Prostate gland (tissue), 2 donors: ENCODE measurements at regions not wholly inside any gene's neighbourhood (a gene's known extent, or its start where the extent isn't known, plus 50 kb on each side); places are given as distances from the start of the nearest gene placed in this dataset.

Experiments
- DNase-seq: peaks from one replicate; pipeline ENCODE4 v3.0.0-alpha.2; 2019; ENCODE audit warnings: low spot score
- H3K27ac ChIP-seq, 2 donors: fragments of 200-600 bp; sonication (generic); 2 replicates each; pipeline ENCODE4 v1.5.1; 2017 to 2019
- H3K27me3 ChIP-seq: fragments of 200-600 bp; sonication (generic); replicated peaks from 2 replicates; pipeline ENCODE4 v1.5.1; 2019; ENCODE audit not compliant: insufficient read depth
- H3K36me3 ChIP-seq, 2 donors: fragments of 200-600 bp; sonication (generic); 1 replicate in 1 of 2; 2 replicates in 1 of 2; pipeline versions ENCODE4 v1.5.1 to v1.8.1; 2017 to 2019
- H3K4me1 ChIP-seq: fragments of 200-600 bp; sonication (generic); replicated peaks from 2 replicates; pipeline ENCODE4 v1.5.1; 2019
- H3K4me3 ChIP-seq, 2 donors: fragments of 200-600 bp; sonication (generic); 2 replicates each; pipeline ENCODE4 v1.5.1; 2017 to 2019
- H3K9me3 ChIP-seq: fragments of 200-600 bp; sonication (generic); 2 replicates; pipeline ENCODE4 v1.5.1; 2017
- POLR2A ChIP-seq: fragments of 450-650 bp; IDR thresholded peaks from one replicate; pipeline ENCODE4 v1.6.1; 2016; ENCODE audit warnings: antibody characterized with exemption, mild to moderate bottlenecking
- POLR2AphosphoS5 ChIP-seq: sonication (generic); formaldehyde crosslinking; IDR thresholded peaks from one replicate; pipeline ENCODE4 v1.6.1; 2017; ENCODE audit warnings: antibody characterized with exemption
- WGBS: methylation state at CpG from one replicate; pipeline ENCODE4 v1.1.5; 2018; 5-methylcytosine and 5-hydroxymethylcytosine counted together
- intact Hi-C: fragments of 100-400 bp; cut with DNase I; formaldehyde crosslinking; loops from one replicate; pipeline ENCODE4 v1.14.2; 2022
- TF ChIP-seq, protein P1 (sequence below), 4 experiments: fragments of 200-600 bp in 2 of 4; fragments of 450-650 bp in 2 of 4; sonication (generic) in 2 of 4; IDR thresholded peaks; 1 replicate in 3 of 4; 2 replicates in 1 of 4; pipeline ENCODE4 v1.5.1; 2016 to 2019; ENCODE audit warnings: antibody characterized with exemption in 4 of 4, mild to moderate bottlenecking in 2 of 4, moderate library complexity in 2 of 4

DNA sequence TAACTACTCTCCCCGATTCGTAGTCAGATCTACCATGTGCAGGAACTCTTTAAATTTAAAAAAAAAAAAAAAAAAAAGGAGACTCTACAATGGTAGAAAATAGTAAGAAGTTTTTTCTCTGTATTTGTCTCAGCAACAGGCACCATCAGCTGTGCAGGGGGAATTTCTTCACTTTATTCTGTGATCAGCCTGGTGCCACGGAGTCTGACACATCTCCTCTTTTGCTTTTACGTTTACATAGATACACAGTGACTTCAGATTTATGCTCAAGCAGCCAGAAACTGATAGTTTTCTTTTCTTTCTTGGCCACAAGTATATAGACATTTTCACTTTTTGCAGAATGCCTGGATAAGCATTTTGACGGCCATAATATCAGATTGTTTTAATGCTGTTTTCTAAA is 190.6 kb upstream of the AKR1E2 start:
- Histone ChIP-seq H3K27ac (no peak overlapping the region), H3K4me1 (no peaks in the 10 kb centered on the region), H3K36me3 (no peaks in the 10 kb centered on the region), H3K9me3 (no peaks in the 10 kb centered on the region), H3K27me3 (no peaks in the 10 kb centered on the region), H3K4me3 (no peak overlapping the region)
- 54% methylated on average over 5 of the region's 5 CpGs for WGBS
- TF ChIP-seq, protein P1, sequence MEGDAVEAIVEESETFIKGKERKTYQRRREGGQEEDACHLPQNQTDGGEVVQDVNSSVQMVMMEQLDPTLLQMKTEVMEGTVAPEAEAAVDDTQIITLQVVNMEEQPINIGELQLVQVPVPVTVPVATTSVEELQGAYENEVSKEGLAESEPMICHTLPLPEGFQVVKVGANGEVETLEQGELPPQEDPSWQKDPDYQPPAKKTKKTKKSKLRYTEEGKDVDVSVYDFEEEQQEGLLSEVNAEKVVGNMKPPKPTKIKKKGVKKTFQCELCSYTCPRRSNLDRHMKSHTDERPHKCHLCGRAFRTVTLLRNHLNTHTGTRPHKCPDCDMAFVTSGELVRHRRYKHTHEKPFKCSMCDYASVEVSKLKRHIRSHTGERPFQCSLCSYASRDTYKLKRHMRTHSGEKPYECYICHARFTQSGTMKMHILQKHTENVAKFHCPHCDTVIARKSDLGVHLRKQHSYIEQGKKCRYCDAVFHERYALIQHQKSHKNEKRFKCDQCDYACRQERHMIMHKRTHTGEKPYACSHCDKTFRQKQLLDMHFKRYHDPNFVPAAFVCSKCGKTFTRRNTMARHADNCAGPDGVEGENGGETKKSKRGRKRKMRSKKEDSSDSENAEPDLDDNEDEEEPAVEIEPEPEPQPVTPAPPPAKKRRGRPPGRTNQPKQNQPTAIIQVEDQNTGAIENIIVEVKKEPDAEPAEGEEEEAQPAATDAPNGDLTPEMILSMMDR (IDR thresholded peaks at IDR 0.05) = no peak
- TF ChIP-seq POLR2A = no peak
- no peak for TF ChIP-seq POLR2AphosphoS5
- intact Hi-C loops = no loop called here
- no peak for DNase-seq

DNA sequence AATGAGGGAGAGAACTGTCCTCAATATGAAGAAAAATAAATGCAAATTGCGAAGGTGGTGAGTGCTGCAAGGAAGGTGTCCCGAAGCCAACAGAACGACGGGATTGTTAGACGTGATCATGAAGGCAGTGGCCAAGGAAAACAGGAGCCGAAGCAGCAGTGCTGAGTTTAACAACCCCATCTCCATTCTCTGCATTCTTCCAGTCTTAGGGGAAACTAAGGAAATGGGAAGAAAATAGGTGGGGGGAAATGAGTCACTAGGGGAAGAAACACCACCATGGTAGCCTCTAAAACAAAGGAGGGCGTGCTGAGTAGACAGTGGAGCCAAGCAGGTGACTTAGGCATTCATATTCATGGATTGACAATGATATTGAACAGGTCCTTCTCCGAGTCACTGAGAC is 192.2 kb upstream of the AKR1E2 start:
- no peaks in the 10 kb centered on the region for H3K36me3 ChIP-seq
- no peak overlapping the region for H3K4me3 ChIP-seq
- no peak for DNase-seq
- H3K9me3 ChIP-seq = no peaks in the 10 kb centered on the region
- no peaks in the 10 kb centered on the region for H3K27me3 ChIP-seq
- H3K4me1 ChIP-seq = no peaks in the 10 kb centered on the region
- no peak for TF ChIP-seq POLR2A
- TF ChIP-seq, protein P1 (IDR thresholded peaks at IDR 0.05) = no peak
- no peak for TF ChIP-seq POLR2AphosphoS5
- WGBS = 92% methylated on average over 8 of the region's 8 CpGs
- no peak overlapping the region for H3K27ac ChIP-seq
- intact Hi-C loops = no loop called here

DNA sequence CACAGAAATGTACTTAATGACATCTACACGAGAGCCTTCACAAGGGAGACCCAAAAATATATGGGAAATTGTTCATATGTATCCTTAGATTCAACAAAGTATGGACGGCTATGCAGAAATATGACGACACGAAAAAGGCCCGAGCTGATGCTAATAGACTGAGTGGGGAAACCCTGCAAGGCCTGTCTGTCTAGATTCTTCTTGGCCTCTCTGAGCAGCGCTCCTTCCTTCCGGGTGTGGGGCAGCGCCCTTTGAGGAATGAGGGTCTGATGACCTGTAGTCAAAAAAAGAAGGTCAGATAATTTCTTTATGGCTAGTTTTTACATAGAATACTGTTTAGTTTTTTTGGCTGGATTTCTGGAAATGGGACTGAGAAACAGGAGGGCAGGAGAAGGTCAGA is 192.8 kb upstream of the AKR1E2 start:
- intact Hi-C loops = no loop called here
- 76% methylated on average over 8 of the region's 8 CpGs for WGBS
- H3K9me3 ChIP-seq = no peaks in the 10 kb centered on the region
- no peaks in the 10 kb centered on the region for H3K27me3 ChIP-seq
- no peak for DNase-seq
- no peak overlapping the region for H3K4me3 ChIP-seq
- no peaks in the 10 kb centered on the region for H3K4me1 ChIP-seq
- no peak for TF ChIP-seq POLR2AphosphoS5
- TF ChIP-seq POLR2A = no peak
- TF ChIP-seq, protein P1 (IDR thresholded peaks at IDR 0.05) = no peak
- no peak overlapping the region for H3K27ac ChIP-seq
- no peaks in the 10 kb centered on the region for H3K36me3 ChIP-seq

GRCh38 chr10:4632757-4633156 is 193.2 kb upstream of the AKR1E2 start:
- no peaks in the 10 kb centered on the region for H3K36me3 ChIP-seq
- no peaks in the 10 kb centered on the region for H3K4me1 ChIP-seq
- no peaks in the 10 kb centered on the region for H3K27me3 ChIP-seq
- WGBS = 99% methylated on average over 5 of the region's 5 CpGs
- H3K9me3 ChIP-seq = no peaks in the 10 kb centered on the region
- no peak overlapping the region for H3K4me3 ChIP-seq
- no peak for DNase-seq
- TF ChIP-seq POLR2A (no peak), POLR2AphosphoS5 (no peak)
- TF ChIP-seq, protein P1 (IDR thresholded peaks at IDR 0.05) = no peak
- H3K27ac ChIP-seq = no peak overlapping the region
- intact Hi-C loops = no loop called here

- Histone ChIP-seq H3K4me3 (no peak overlapping the region), H3K27ac (no peak overlapping the region), H3K9me3 (no peaks in the 10 kb centered on the region), H3K36me3 (no peaks in the 10 kb centered on the region), H3K4me1 (no peaks in the 10 kb centered on the region), H3K27me3 (no peaks in the 10 kb centered on the region)
- 92% methylated on average over 3 of the region's 3 CpGs for WGBS
- DNase-seq = no peak
- TF ChIP-seq, protein P1 (IDR thresholded peaks at IDR 0.05) = no peak
- intact Hi-C loops = no loop called here
Measured at GRCh38 chr10:4626919-4627318, 199.1 kb upstream of the AKR1E2 start.
